GM12865 (cell line): ENCODE measurements at regions not wholly inside any gene's neighbourhood (a gene's known extent, or its start where the extent isn't known, plus 50 kb on each side); places are given as distances from the start of the nearest gene placed in this dataset.

Experiments used
- DNase-seq: peaks from one replicate; pipeline ENCODE4 v3.0.0; 2010; ENCODE audit warnings: low read depth
- H3K4me3 ChIP-seq: 2 replicates; pipeline ENCODE4 v1.5.1; 2011; ENCODE audit warnings: mild to moderate bottlenecking, low read depth, low read length, control low read depth
- CTCF ChIP-seq: IDR thresholded peaks from 2 replicates; pipeline ENCODE4 v1.5.1; 2011; ENCODE audit warnings: low read length, control low read depth, low read depth, inconsistent platforms; ENCODE audit not compliant: insufficient read depth; ENCODE audit errors: missing control alignments

GRCh38 chr20:52899041-52899608 lies 73.0 kb upstream of the TSHZ2 start:
- TF ChIP-seq CTCF: no peak
- no peak overlapping the region for H3K4me3 ChIP-seq
- DNase-seq: no peak

GRCh38 chr20:52896348-52896747 lies 75.8 kb upstream of the TSHZ2 start:
- no peak for TF ChIP-seq CTCF
- no peak overlapping the region for H3K4me3 ChIP-seq
- no peak for DNase-seq

GRCh38 chr20:52895701-52896100 lies 76.5 kb upstream of the TSHZ2 start:
- no peak overlapping the region for H3K4me3 ChIP-seq
- DNase-seq: no peak
- TF ChIP-seq CTCF: no peak

- no peak for TF ChIP-seq CTCF
- DNase-seq: no peak
- H3K4me3 ChIP-seq: no peak overlapping the region
Observed at GRCh38 chr20:52895235-52895634, 76.9 kb upstream of the TSHZ2 start.

GRCh38 chr20:52893498-52893897 lies 78.7 kb upstream of the TSHZ2 start:
- DNase-seq: no peak
- no peak for TF ChIP-seq CTCF
- no peak overlapping the region for H3K4me3 ChIP-seq

GRCh38 chr20:52892023-52892422 lies 80.1 kb upstream of the TSHZ2 start:
- TF ChIP-seq CTCF: no peak
- H3K4me3 ChIP-seq: no peak overlapping the region
- DNase-seq: no peak

GRCh38 chr20:52890130-52890529 lies 82.0 kb upstream of the TSHZ2 start:
- H3K4me3 ChIP-seq: no peak overlapping the region
- DNase-seq: no peak
- no peak for TF ChIP-seq CTCF
